B cell (primary cell): ENCODE measurements at regions not wholly inside any gene's neighbourhood (a gene's known extent, or its start where the extent isn't known, plus 50 kb on each side); places are given as distances from the start of the nearest gene placed in this dataset.

Experiments used
- ATAC-seq: fragments of 200-7000 bp; cut with Tn5 transposase; one replicate; pipeline ENCODE4 v1.10.0; 2021; ENCODE audit warnings: low read depth, mild to moderate bottlenecking, moderate number of reproducible peaks, moderate library complexity
- CTCF ChIA-PET: fragments of 350-600 bp; sonication (Branson Sonifier 250); formaldehyde crosslinking; loops from one replicate; lab custom pipeline; 2021; ENCODE audit warnings: antibody characterized with exemption, inconsistent platforms; lab: Charles Lee
- POLR2A ChIA-PET: fragments of 350-600 bp; sonication (Branson Sonifier 250); formaldehyde crosslinking; loops from one replicate; lab custom pipeline; 2021; ENCODE audit warnings: antibody characterized with exemption; lab: Charles Lee
- DNase-seq: peaks from one replicate; pipeline ENCODE4 v3.0.0; 2013
- H2AFZ ChIP-seq: 2 replicates; pipeline ENCODE4 v1.6.1; 2012; ENCODE audit warnings: mild to moderate bottlenecking, low read depth, low read length; ENCODE audit not compliant: insufficient read depth, poor library complexity, severe bottlenecking
- H3K27ac ChIP-seq, 2 donors: 1 replicate in 1 of 2; 2 replicates in 1 of 2; pipeline ENCODE4 v1.5.1; 2012 to 2013; ENCODE audit warnings: low read length in 2 of 2, mild to moderate bottlenecking in 2 of 2, moderate library complexity in 1 of 2
- H3K27me3 ChIP-seq, 4 experiments: fragments of 200-600 bp in 1 of 4; sonication (generic) in 1 of 4; replicated peaks in 1 of 4; 1 replicate in 2 of 4; 2 replicates in 2 of 4; pipeline versions ENCODE4 v1.6.1 to v1.7.0; 2013 to 2016; ENCODE audit warnings: low read length in 3 of 4, mild to moderate bottlenecking in 2 of 4, mixed read lengths in 1 of 4, moderate library complexity in 1 of 4; ENCODE audit not compliant: insufficient read depth in 4 of 4, control insufficient read depth in 3 of 4; ENCODE audit errors: control extremely low read depth in 1 of 4
- H3K36me3 ChIP-seq, 2 experiments: replicated peaks in 1 of 2; 1 replicate in 1 of 2; 2 replicates in 1 of 2; pipeline versions ENCODE4 v1.6.1 to v1.7.1; 2013; ENCODE audit warnings: low read length in 1 of 2; ENCODE audit not compliant: insufficient read depth in 2 of 2, control insufficient read depth in 1 of 2; ENCODE audit errors: control extremely low read depth in 1 of 2, extremely low read depth in 1 of 2
- H3K4me1 ChIP-seq, 2 donors: fragments of 200-600 bp in 1 of 2; sonication (generic) in 1 of 2; 1 replicate in 1 of 2; 2 replicates in 1 of 2; pipeline versions ENCODE4 v1.5.1 to v1.6.1; 2013 to 2017; ENCODE audit warnings: low read length in 2 of 2; ENCODE audit not compliant: control insufficient read depth in 2 of 2, insufficient read depth in 2 of 2
- H3K4me2 ChIP-seq: replicated peaks from 2 replicates; pipeline ENCODE3; 2012; ENCODE audit warnings: mild to moderate bottlenecking, low read depth, low read length; ENCODE audit not compliant: poor library complexity, severe bottlenecking
- H3K4me3 ChIP-seq, 5 experiments: fragments of 200-600 bp in 1 of 5; sonication (generic) in 1 of 5; 1 replicate in 3 of 5; 2 replicates in 2 of 5; pipeline versions ENCODE4 v1.5.1 to v1.7.0; 2011 to 2016; ENCODE audit warnings: low read length in 4 of 5, mild to moderate bottlenecking in 4 of 5, low read depth in 2 of 5, control low read depth in 1 of 5, moderate library complexity in 1 of 5; ENCODE audit not compliant: insufficient read depth in 1 of 5; ENCODE audit errors: control extremely low read depth in 1 of 5, extremely low read depth in 1 of 5
- H3K79me2 ChIP-seq: fragments of 200-600 bp; sonication (generic); one replicate; pipeline ENCODE4 v1.6.0; 2016; ENCODE audit warnings: low read length; ENCODE audit not compliant: control insufficient read depth, insufficient read depth
- H3K9ac ChIP-seq: fragments of 200-600 bp; sonication (generic); 2 replicates; pipeline ENCODE4 v1.6.1; 2017; ENCODE audit warnings: mild to moderate bottlenecking, low read length, moderate library complexity
- H3K9me3 ChIP-seq, 3 donors: one replicate each; pipeline versions ENCODE4 v1.6.1 to v1.7.1; 2013; ENCODE audit warnings: low read length in 2 of 3; ENCODE audit not compliant: control insufficient read depth in 2 of 3, insufficient read depth in 1 of 3; ENCODE audit errors: control extremely low read depth in 1 of 3
- H4K20me1 ChIP-seq: 2 replicates; pipeline ENCODE4 v1.6.0; 2012; ENCODE audit warnings: mild to moderate bottlenecking, low read length; ENCODE audit not compliant: insufficient read depth, control insufficient read depth, poor library complexity, severe bottlenecking
- H3K27ac Mint-ChIP-seq: one replicate; pipeline ENCODE4 v1.8.0; 2021; ENCODE audit warnings: mixed read lengths
- H3K27me3 Mint-ChIP-seq: one replicate; pipeline ENCODE4 v1.8.0; 2021; ENCODE audit warnings: mixed read lengths
- H3K4me1 Mint-ChIP-seq: one replicate; pipeline ENCODE4 v1.8.0; 2021; ENCODE audit warnings: mixed read lengths
- H3K4me3 Mint-ChIP-seq: one replicate; pipeline ENCODE4 v1.8.0; 2021; ENCODE audit warnings: mixed read lengths
- H3K9me3 Mint-ChIP-seq: one replicate; pipeline ENCODE4 v1.8.0; 2022; ENCODE audit warnings: mixed read lengths; ENCODE audit not compliant: insufficient read depth
- CTCF ChIP-seq: fragments of 200-600 bp; IDR thresholded peaks from one replicate; pipeline ENCODE4 v1.8.0; 2022; ENCODE audit warnings: antibody characterized with exemption, mild to moderate bottlenecking
- EZH2 ChIP-seq: IDR thresholded peaks from 2 replicates; pipeline ENCODE4 v1.6.1; 2012; ENCODE audit warnings: borderline replicate concordance, low read depth, mild to moderate bottlenecking, moderate library complexity, low read length; ENCODE audit not compliant: insufficient read depth, poor library complexity, severe bottlenecking
- WGBS: methylation state at CpG from one replicate; pipeline ENCODE4 v1.1.5; 2013; ENCODE audit warnings: missing lambda C conversion rate; ENCODE audit not compliant: insufficient coverage; 5-methylcytosine and 5-hydroxymethylcytosine counted together
- intact Hi-C: fragments of 100-400 bp; cut with micrococcal nuclease; formaldehyde crosslinking; loops from one replicate; pipeline ENCODE4 v1.10.0; 2022

GRCh38 chr7:113015034-113015645 lies 71.5 kb downstream of the GPR85 start:
- intact Hi-C loops = no loop called here

More at GRCh38 chr7:113015034-113015645, 71.5 kb downstream of the GPR85 start:
- H3K27ac Mint-ChIP-seq = no peak overlapping the region
- H3K27me3 Mint-ChIP-seq = no peaks in the 10 kb centered on the region
- Histone ChIP-seq H3K27ac (no peak overlapping the region), H4K20me1 (no peaks in the 10 kb centered on the region), H3K27me3 (no peaks in the 10 kb centered on the region), H3K79me2 (no peaks in the 10 kb centered on the region), H3K4me3 (no peak overlapping the region), H3K4me1 (no peaks in the 10 kb centered on the region), H3K9ac (no peak overlapping the region), H3K36me3 (no peaks in the 10 kb centered on the region), H3K4me2 (no peak overlapping the region), H3K9me3 (no peaks in the 10 kb centered on the region), H2AFZ (no peak overlapping the region)
- TF ChIP-seq CTCF (no peak), EZH2 (no peak)
- ATAC-seq (no peak), DNase-seq (no peak)
- peaks cover 7% of the 10 kb centered on the region for H3K9me3 Mint-ChIP-seq
- H3K4me1 Mint-ChIP-seq = no peaks in the 10 kb centered on the region
- no CpG with 5 or more reads among the region's 2 CpGs for WGBS
- CTCF ChIA-PET = no interaction called here
- H3K4me3 Mint-ChIP-seq = no peak overlapping the region
- POLR2A ChIA-PET = no interaction called here
